Neural progenitor cell (in vitro differentiated cells): ENCODE measurements at regions not wholly inside any gene's neighbourhood (a gene's known extent, or its start where the extent isn't known, plus 50 kb on each side); places are given as distances from the start of the nearest gene placed in this dataset.

ENCODE experiments used
- EZH2 ChIP-seq: fragments of 200-600 bp; sonication (generic); IDR thresholded peaks from 2 replicates; pipeline ENCODE4 v1.6.1; 2017; ENCODE audit warnings: antibody characterized with exemption, mild to moderate bottlenecking, moderate library complexity
- EZH2phosphoT487 ChIP-seq: fragments of 200-600 bp; sonication (generic); IDR thresholded peaks from 2 replicates; pipeline ENCODE4 v1.6.1; 2017; ENCODE audit warnings: antibody characterized with exemption
- TF ChIP-seq, protein P1 (sequence below): fragments of 200-600 bp; sonication (generic); IDR thresholded peaks from 2 replicates; pipeline ENCODE4 v1.5.1; 2017; ENCODE audit warnings: antibody characterized with exemption, mild to moderate bottlenecking

DNA sequence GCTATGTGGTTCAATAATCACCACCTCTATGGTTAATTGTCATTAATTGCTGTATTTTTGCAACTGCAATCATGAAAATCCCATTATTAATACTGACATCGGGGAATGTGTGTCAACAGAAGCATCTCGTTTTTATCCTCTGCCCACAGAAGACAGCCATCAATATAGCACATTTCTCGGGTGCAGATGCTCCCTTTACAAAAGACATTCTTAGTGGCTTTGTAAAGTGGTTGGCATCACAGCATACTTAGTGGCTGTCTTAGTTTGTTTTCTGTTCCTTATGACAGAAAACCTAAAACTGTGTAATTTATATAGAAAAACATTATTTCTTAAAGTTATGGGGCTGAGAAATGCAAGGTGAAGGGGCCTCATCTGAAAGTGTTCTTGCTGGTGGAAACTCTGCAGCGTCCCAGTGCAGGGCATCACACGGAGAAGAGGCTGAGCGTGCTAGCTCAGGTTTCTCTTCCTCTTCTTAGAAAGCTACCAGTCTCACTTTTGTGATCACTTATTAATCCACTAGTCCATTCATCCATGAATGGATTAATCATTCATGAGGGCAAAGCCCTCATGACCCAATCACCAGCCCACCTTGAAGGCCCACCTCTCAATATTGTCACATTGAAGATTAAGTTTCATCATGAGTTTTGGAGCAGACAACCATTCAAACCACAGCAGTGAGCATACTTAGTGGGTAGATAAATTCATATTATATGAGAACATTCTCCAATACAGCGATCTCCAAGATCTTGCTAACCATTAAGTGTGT is 1067.7 kb upstream of the PABPC4L start:
- TF ChIP-seq EZH2 (no peak), EZH2phosphoT487 (no peak)
- TF ChIP-seq, protein P1, sequence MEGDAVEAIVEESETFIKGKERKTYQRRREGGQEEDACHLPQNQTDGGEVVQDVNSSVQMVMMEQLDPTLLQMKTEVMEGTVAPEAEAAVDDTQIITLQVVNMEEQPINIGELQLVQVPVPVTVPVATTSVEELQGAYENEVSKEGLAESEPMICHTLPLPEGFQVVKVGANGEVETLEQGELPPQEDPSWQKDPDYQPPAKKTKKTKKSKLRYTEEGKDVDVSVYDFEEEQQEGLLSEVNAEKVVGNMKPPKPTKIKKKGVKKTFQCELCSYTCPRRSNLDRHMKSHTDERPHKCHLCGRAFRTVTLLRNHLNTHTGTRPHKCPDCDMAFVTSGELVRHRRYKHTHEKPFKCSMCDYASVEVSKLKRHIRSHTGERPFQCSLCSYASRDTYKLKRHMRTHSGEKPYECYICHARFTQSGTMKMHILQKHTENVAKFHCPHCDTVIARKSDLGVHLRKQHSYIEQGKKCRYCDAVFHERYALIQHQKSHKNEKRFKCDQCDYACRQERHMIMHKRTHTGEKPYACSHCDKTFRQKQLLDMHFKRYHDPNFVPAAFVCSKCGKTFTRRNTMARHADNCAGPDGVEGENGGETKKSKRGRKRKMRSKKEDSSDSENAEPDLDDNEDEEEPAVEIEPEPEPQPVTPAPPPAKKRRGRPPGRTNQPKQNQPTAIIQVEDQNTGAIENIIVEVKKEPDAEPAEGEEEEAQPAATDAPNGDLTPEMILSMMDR, result no peak
